ENCODE measurements at regions not wholly inside any gene's neighbourhood (a gene's known extent, or its start where the extent isn't known, plus 50 kb on each side); places are given as distances from the start of the nearest gene placed in this dataset.
"Not testable (repeated sequence)": the region's sequence is repeated elsewhere in the genome, so short reads cannot be mapped to it uniquely, and the experiment has no call there.

GRCh38 chr19:30944276-30944932 lies 404.8 kb downstream of the TSHZ3 start:
- DNase-seq (ENCODE audit: low read depth, low spot score): not testable (repeated sequence)

GRCh38 chr19:30943101-30943843 lies 406.0 kb downstream of the TSHZ3 start:
- no peak for DNase-seq (ENCODE audit: low read depth, low spot score)

GRCh38 chr19:30942636-30943035 lies 406.6 kb downstream of the TSHZ3 start:
- no peak for DNase-seq (ENCODE audit: low read depth, low spot score)

- DNase-seq (ENCODE audit: low read depth, low spot score): no peak
Observed at GRCh38 chr19:30941591-30941990, 407.6 kb downstream of the TSHZ3 start.

GRCh38 chr19:30936276-30936675 lies 413.0 kb downstream of the TSHZ3 start:
- no peak for DNase-seq (ENCODE audit: low read depth, low spot score)

- no peak for DNase-seq (ENCODE audit: low read depth, low spot score)
Observed at GRCh38 chr19:30935146-30935545, 414.1 kb downstream of the TSHZ3 start.

GRCh38 chr19:30933454-30933853 lies 415.8 kb downstream of the TSHZ3 start:
- DNase-seq (ENCODE audit: low read depth, low spot score): not testable (repeated sequence)

GRCh38 chr19:30932854-30933253 lies 416.4 kb downstream of the TSHZ3 start:
- no peak for DNase-seq (ENCODE audit: low read depth, low spot score)

- no peak for DNase-seq (ENCODE audit: low read depth, low spot score)
Observed at GRCh38 chr19:30930941-30931706, 418.1 kb downstream of the TSHZ3 start.

GRCh38 chr19:30927705-30928104 lies 421.5 kb downstream of the TSHZ3 start:
- no peak for DNase-seq (ENCODE audit: low read depth, low spot score)

- DNase-seq (ENCODE audit: low read depth, low spot score): no peak
Observed at GRCh38 chr19:30924670-30925069, 424.6 kb downstream of the TSHZ3 start.

- no peak for DNase-seq (ENCODE audit: low read depth, low spot score)
Observed at GRCh38 chr19:30924069-30924636, 425.1 kb downstream of the TSHZ3 start.

- no peak for DNase-seq (ENCODE audit: low read depth, low spot score)
Observed at GRCh38 chr19:30923621-30924020, 425.6 kb downstream of the TSHZ3 start.

GRCh38 chr19:30923096-30923495 lies 426.1 kb downstream of the TSHZ3 start:
- no peak for DNase-seq (ENCODE audit: low read depth, low spot score)

- no peak for DNase-seq (ENCODE audit: low read depth, low spot score)
Observed at GRCh38 chr19:30920222-30920621, 429.0 kb downstream of the TSHZ3 start.

- DNase-seq (ENCODE audit: low read depth, low spot score): no peak
Observed at GRCh38 chr19:30919737-30920136, 429.5 kb downstream of the TSHZ3 start.

- no peak for DNase-seq (ENCODE audit: low read depth, low spot score)
Observed at GRCh38 chr19:30916238-30916637, 433.0 kb downstream of the TSHZ3 start.

- no peak for DNase-seq (ENCODE audit: low read depth, low spot score)
Observed at GRCh38 chr19:30911491-30911890, 437.7 kb downstream of the TSHZ3 start.

GRCh38 chr19:30910485-30911240 lies 438.6 kb downstream of the TSHZ3 start:
- DNase-seq (ENCODE audit: low read depth, low spot score): no peak

GRCh38 chr19:30909216-30909615 lies 440.0 kb downstream of the TSHZ3 start:
- DNase-seq (ENCODE audit: low read depth, low spot score): no peak

GRCh38 chr19:30908262-30908771 lies 440.9 kb downstream of the TSHZ3 start:
- no peak for DNase-seq (ENCODE audit: low read depth, low spot score)

Data from activated naive CD8-positive, alpha-beta T cell treated with anti-CD3 and anti-CD28 coated beads, Interleukin-2, amount 50 U/mL, for 16 hours (primary cell).